ENCODE measurements at regions not wholly inside any gene's neighbourhood (a gene's known extent, or its start where the extent isn't known, plus 50 kb on each side); places are given as distances from the start of the nearest gene placed in this dataset.

DNA sequence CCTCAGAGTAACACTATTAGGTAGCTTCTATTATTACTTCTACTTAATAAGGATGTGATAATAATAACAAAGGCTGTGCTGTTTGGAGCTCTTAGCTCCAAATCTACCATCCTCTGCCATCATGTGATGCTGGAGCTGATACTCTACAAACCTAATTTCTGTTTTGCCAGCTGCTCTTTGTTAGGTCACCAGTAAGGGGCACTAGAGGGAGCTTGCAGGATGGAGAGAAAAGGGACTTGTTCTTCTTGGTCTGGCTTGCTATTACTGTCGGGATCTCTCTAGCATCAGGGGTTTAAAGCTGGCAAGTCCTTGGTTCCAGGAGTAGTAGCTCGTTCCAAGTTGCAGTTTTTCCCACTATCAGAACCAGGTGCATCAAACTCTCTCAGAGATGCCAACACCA lies 194.9 kb upstream of the KBTBD8 start:
- TF ChIP-seq, protein P1, sequence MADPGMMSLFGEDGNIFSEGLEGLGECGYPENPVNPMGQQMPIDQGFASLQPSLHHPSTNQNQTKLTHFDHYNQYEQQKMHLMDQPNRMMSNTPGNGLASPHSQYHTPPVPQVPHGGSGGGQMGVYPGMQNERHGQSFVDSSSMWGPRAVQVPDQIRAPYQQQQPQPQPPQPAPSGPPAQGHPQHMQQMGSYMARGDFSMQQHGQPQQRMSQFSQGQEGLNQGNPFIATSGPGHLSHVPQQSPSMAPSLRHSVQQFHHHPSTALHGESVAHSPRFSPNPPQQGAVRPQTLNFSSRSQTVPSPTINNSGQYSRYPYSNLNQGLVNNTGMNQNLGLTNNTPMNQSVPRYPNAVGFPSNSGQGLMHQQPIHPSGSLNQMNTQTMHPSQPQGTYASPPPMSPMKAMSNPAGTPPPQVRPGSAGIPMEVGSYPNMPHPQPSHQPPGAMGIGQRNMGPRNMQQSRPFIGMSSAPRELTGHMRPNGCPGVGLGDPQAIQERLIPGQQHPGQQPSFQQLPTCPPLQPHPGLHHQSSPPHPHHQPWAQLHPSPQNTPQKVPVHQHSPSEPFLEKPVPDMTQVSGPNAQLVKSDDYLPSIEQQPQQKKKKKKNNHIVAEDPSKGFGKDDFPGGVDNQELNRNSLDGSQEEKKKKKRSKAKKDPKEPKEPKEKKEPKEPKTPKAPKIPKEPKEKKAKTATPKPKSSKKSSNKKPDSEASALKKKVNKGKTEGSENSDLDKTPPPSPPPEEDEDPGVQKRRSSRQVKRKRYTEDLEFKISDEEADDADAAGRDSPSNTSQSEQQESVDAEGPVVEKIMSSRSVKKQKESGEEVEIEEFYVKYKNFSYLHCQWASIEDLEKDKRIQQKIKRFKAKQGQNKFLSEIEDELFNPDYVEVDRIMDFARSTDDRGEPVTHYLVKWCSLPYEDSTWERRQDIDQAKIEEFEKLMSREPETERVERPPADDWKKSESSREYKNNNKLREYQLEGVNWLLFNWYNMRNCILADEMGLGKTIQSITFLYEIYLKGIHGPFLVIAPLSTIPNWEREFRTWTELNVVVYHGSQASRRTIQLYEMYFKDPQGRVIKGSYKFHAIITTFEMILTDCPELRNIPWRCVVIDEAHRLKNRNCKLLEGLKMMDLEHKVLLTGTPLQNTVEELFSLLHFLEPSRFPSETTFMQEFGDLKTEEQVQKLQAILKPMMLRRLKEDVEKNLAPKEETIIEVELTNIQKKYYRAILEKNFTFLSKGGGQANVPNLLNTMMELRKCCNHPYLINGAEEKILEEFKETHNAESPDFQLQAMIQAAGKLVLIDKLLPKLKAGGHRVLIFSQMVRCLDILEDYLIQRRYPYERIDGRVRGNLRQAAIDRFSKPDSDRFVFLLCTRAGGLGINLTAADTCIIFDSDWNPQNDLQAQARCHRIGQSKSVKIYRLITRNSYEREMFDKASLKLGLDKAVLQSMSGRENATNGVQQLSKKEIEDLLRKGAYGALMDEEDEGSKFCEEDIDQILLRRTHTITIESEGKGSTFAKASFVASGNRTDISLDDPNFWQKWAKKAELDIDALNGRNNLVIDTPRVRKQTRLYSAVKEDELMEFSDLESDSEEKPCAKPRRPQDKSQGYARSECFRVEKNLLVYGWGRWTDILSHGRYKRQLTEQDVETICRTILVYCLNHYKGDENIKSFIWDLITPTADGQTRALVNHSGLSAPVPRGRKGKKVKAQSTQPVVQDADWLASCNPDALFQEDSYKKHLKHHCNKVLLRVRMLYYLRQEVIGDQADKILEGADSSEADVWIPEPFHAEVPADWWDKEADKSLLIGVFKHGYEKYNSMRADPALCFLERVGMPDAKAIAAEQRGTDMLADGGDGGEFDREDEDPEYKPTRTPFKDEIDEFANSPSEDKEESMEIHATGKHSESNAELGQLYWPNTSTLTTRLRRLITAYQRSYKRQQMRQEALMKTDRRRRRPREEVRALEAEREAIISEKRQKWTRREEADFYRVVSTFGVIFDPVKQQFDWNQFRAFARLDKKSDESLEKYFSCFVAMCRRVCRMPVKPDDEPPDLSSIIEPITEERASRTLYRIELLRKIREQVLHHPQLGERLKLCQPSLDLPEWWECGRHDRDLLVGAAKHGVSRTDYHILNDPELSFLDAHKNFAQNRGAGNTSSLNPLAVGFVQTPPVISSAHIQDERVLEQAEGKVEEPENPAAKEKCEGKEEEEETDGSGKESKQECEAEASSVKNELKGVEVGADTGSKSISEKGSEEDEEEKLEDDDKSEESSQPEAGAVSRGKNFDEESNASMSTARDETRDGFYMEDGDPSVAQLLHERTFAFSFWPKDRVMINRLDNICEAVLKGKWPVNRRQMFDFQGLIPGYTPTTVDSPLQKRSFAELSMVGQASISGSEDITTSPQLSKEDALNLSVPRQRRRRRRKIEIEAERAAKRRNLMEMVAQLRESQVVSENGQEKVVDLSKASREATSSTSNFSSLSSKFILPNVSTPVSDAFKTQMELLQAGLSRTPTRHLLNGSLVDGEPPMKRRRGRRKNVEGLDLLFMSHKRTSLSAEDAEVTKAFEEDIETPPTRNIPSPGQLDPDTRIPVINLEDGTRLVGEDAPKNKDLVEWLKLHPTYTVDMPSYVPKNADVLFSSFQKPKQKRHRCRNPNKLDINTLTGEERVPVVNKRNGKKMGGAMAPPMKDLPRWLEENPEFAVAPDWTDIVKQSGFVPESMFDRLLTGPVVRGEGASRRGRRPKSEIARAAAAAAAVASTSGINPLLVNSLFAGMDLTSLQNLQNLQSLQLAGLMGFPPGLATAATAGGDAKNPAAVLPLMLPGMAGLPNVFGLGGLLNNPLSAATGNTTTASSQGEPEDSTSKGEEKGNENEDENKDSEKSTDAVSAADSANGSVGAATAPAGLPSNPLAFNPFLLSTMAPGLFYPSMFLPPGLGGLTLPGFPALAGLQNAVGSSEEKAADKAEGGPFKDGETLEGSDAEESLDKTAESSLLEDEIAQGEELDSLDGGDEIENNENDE (IDR thresholded peaks at IDR 0.05; ENCODE audit: insufficient replicate concordance, low read length), result no peak
- TF ChIP-seq CTCF (IDR thresholded peaks at IDR 0.05; ENCODE audit: control extremely low read depth in 1 of 3, insufficient read depth in 1 of 3, low read depth in 1 of 3, low read length in 3 of 3), result peak in 2 of 3 experiments; percentile 72 to 86; a peak in 3 of 4 replicates
- TF ChIP-seq JUN (IDR thresholded peaks at IDR 0.05; ENCODE audit: low read depth, low read length), result no peak
- TF ChIP-seq SP1 (IDR thresholded peaks at IDR 0.05; ENCODE audit: low read depth, low read length), result no peak

All from H1 (cell line).